Ishikawa (cell line): ENCODE measurements at regions not wholly inside any gene's neighbourhood (a gene's known extent, or its start where the extent isn't known, plus 50 kb on each side); places are given as distances from the start of the nearest gene placed in this dataset.

ENCODE experiments used
- CEBPB ChIP-seq: IDR thresholded peaks from 2 replicates; pipeline ENCODE4 v1.6.1; 2012
- CREB1 ChIP-seq: IDR thresholded peaks from 2 replicates; pipeline ENCODE4 v1.6.1; 2012; ENCODE audit warnings: low read depth
- EGR1 ChIP-seq: IDR thresholded peaks from 2 replicates; pipeline ENCODE4 v1.6.1; 2012
- EP300 ChIP-seq: IDR thresholded peaks from 2 replicates; pipeline ENCODE4 v1.6.1; 2012; ENCODE audit warnings: borderline replicate concordance
- FOXM1 ChIP-seq: IDR thresholded peaks from 2 replicates; pipeline ENCODE4 v1.6.1; 2012; ENCODE audit warnings: low read depth, borderline replicate concordance
- MAX ChIP-seq: IDR thresholded peaks from 2 replicates; pipeline ENCODE4 v1.6.1; 2012
- NFIC ChIP-seq: IDR thresholded peaks from 2 replicates; pipeline ENCODE4 v1.6.1; 2012
- RAD21 ChIP-seq: IDR thresholded peaks from 2 replicates; pipeline ENCODE4 v1.6.1; 2012; ENCODE audit warnings: low read depth
- REST ChIP-seq: IDR thresholded peaks from 2 replicates; pipeline ENCODE4 v1.6.1; 2012; ENCODE audit warnings: low read depth, mild to moderate bottlenecking
- TAF1 ChIP-seq: IDR thresholded peaks from 2 replicates; pipeline ENCODE4 v1.6.1; 2012; ENCODE audit warnings: low read depth, mild to moderate bottlenecking
- TEAD4 ChIP-seq: IDR thresholded peaks from 2 replicates; pipeline ENCODE4 v1.6.1; 2012
- USF1 ChIP-seq: IDR thresholded peaks from 2 replicates; pipeline ENCODE4 v1.6.1; 2012
- YY1 ChIP-seq: IDR thresholded peaks from 2 replicates; pipeline ENCODE4 v1.6.1; 2012; ENCODE audit warnings: low read depth

DNA sequence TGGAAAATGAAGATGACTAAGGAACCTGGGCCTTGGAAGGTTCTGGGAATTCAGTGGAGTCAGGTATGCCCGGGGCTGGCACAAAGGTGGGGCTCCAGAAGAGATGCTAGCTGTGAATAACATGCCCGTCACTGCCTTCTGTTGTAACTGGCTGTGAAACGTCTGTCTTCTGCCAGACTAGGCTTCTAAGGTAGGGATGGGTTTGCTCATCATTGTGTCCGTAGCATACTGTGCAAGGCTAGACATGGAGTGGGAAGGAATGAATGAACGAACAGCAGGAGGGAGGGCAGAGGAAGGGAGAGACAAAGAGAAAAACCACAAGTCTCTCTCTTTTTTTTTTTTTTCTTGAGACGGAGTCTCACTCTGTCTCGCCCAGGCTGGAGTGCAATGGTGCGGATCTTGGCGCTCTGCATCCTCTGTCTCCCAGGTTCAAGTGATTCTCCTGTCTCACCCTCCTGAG is 327.4 kb downstream of the MN1 start:
- TF ChIP-seq REST (no peak), NFIC (no peak), EP300 (peak; percentile 68; the same call in 1 of the 2 replicates), EGR1 (no peak), RAD21 (no peak), USF1 (no peak), CEBPB (no peak), MAX (no peak), CREB1 (no peak), TEAD4 (peak; percentile 10; the same call in 1 of the 2 replicates), YY1 (no peak), TAF1 (no peak), FOXM1 (no peak)
